ENCODE measurements at regions not wholly inside any gene's neighbourhood (a gene's known extent, or its start where the extent isn't known, plus 50 kb on each side); places are given as distances from the start of the nearest gene placed in this dataset.

GRCh38 chr10:62727934-62728333 lies 76.6 kb upstream of the ADO start:
- no peak for DNase-seq
- Histone ChIP-seq H3K27ac (no peak overlapping the region), H3K4me3 (no peak overlapping the region), H3K36me3 (no peaks in the 10 kb centered on the region), H3K9me3 (no peaks in the 10 kb centered on the region), H3K4me1 (peaks cover 0 to 10% (median 5%) of the 10 kb centered on the region in 6 donors), H3K27me3 (replicated peaks in 1 of 7) (no peaks in the 10 kb centered on the region)
- intact Hi-C loops (cut with DNase I; ENCODE audit: low total_unique reads): no loop called here
- TF ChIP-seq CTCF (IDR thresholded peaks at IDR 0.05 in 8 of 11, conservative IDR thresholded peaks at IDR 0.05 in 3 of 11): no peak
- no peak for TF ChIP-seq POLR2AphosphoS5 (IDR thresholded peaks at IDR 0.05)
- TF ChIP-seq POLR2A (IDR thresholded peaks at IDR 0.05): no peak
- WGBS, 5 donors: 95 to 98% (median 98%) methylated on average over 2 of the region's 2 CpGs

DNA sequence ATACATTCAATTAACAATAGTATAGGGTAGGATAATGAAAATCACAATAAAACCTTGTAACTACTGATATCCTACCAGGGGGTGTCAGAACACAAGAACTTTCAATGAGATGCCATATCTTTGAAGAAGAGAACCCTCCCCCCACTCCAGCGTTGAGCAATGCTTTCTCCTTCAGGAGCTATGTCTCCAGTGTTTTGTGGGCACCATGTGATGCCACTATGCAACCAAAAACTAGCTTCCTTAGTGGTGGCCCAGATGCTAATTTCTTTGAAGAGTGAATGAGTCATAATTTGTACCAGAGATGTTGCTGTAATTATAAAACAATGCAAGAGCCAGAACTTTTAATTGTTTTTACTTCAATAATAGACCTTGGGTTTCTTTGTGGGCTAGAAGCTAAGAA lies 76.0 kb upstream of the ADO start:
- Histone ChIP-seq H3K9me3 (no peaks in the 10 kb centered on the region), H3K4me3 (no peak overlapping the region), H3K36me3 (no peaks in the 10 kb centered on the region), H3K27ac (no peak overlapping the region), H3K27me3 (replicated peaks in 1 of 7) (no peaks in the 10 kb centered on the region), H3K4me1 (peaks cover 3 to 15% (median 10%) of the 10 kb centered on the region in 6 donors)
- intact Hi-C loops (cut with DNase I; ENCODE audit: low total_unique reads): no loop called here
- 33 to 74% (median 57%) methylated on average over 1 of the region's 1 CpG for WGBS, 5 donors
- DNase-seq: no peak
- no peak for TF ChIP-seq CTCF (IDR thresholded peaks at IDR 0.05 in 8 of 11, conservative IDR thresholded peaks at IDR 0.05 in 3 of 11)
- TF ChIP-seq POLR2A (IDR thresholded peaks at IDR 0.05): no peak
- TF ChIP-seq POLR2AphosphoS5 (IDR thresholded peaks at IDR 0.05): no peak

- no peaks in the 10 kb centered on the region for H3K36me3 ChIP-seq
- no peak overlapping the region for H3K4me3 ChIP-seq
- H3K9me3 ChIP-seq: no peaks in the 10 kb centered on the region
- intact Hi-C loops (cut with DNase I; ENCODE audit: low total_unique reads): no loop called here
- DNase-seq: peak; percentile 75
- H3K27ac ChIP-seq: peak overlapping the region in 5 of 8 donors; percentile 32 to 68 (median 51)
- H3K27me3 ChIP-seq (replicated peaks in 1 of 7): no peaks in the 10 kb centered on the region
- H3K4me1 ChIP-seq: peaks cover 9 to 46% (median 27%) of the 10 kb centered on the region in 6 donors
- TF ChIP-seq CTCF (IDR thresholded peaks at IDR 0.05 in 8 of 11, conservative IDR thresholded peaks at IDR 0.05 in 3 of 11): no peak
- TF ChIP-seq POLR2A (IDR thresholded peaks at IDR 0.05): no peak
- TF ChIP-seq POLR2AphosphoS5 (IDR thresholded peaks at IDR 0.05): no peak
- WGBS, 5 donors: 34 to 54% (median 49%) methylated on average over 7 of the region's 7 CpGs
These were observed 71.5 kb upstream of the ADO start for GRCh38 chr10:62732841-62733653.

DNA sequence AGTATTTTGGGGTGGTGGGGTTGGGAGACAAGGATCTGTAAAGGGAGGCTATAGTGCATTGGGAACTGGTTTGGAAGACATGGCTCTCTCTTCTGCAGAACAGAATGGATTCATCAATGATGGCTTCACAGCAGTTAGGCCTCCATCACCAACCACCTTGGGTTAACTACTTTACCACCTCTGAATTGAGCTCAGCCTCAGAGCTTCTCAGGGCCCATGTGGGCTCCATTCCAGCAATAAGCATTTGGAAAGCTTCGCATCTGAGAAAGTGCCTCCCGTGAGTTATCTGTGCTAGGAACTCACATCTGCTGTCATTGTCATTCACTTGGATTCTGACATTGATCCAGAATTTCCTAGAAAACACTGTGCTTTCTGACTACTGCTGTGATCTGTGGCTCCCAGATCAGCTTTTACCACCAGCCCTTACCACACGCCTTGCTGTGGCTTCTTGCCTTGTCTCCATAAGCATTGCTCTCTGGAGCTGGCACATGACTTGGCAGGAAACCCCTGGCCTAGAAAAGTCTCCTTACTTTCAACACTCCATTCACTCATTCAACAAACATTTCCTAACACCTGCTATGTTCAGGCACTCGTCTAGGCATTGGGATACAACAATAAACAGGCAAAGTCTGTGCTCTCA lies 70.7 kb upstream of the ADO start:
- Histone ChIP-seq H3K4me3 (no peak overlapping the region), H3K36me3 (no peaks in the 10 kb centered on the region), H3K27ac (peak overlapping the region in 5 of 8 donors; percentile 32 to 68 (median 51)), H3K4me1 (peaks cover 9 to 46% (median 27%) of the 10 kb centered on the region in 6 donors), H3K27me3 (replicated peaks in 1 of 7) (no peaks in the 10 kb centered on the region), H3K9me3 (no peaks in the 10 kb centered on the region)
- TF ChIP-seq POLR2AphosphoS5 (IDR thresholded peaks at IDR 0.05) (no peak), CTCF (IDR thresholded peaks at IDR 0.05 in 8 of 11, conservative IDR thresholded peaks at IDR 0.05 in 3 of 11) (no peak), POLR2A (IDR thresholded peaks at IDR 0.05) (no peak)
- intact Hi-C loops (cut with DNase I; ENCODE audit: low total_unique reads): no loop called here
- no peak for DNase-seq
- 80 to 92% (median 90%) methylated on average over 4 of the region's 4 CpGs for WGBS, 5 donors

Data from spleen (tissue), 11 donors.